GM12878 (cell line): ENCODE measurements at regions not wholly inside any gene's neighbourhood (a gene's known extent, or its start where the extent isn't known, plus 50 kb on each side); places are given as distances from the start of the nearest gene placed in this dataset.

Experiments
- BMI1 ChIP-seq: fragments of 450-650 bp; IDR thresholded peaks from 2 replicates; pipeline ENCODE4 v1.6.1; 2016; ENCODE audit warnings: mild to moderate bottlenecking, moderate library complexity, borderline replicate concordance
- CBFB ChIP-seq: IDR thresholded peaks from 2 replicates; pipeline ENCODE4 v1.6.1; 2016; ENCODE audit warnings: antibody characterized with exemption, low read depth
- NRF1 ChIP-seq: conservative IDR thresholded peaks from 2 replicates; pipeline ENCODE4 v1.6.1; 2011; ENCODE audit warnings: mild to moderate bottlenecking, low read depth, low read length, improper control_type of control experiment
- POLR2AphosphoS2 ChIP-seq: IDR thresholded peaks from 2 replicates; pipeline ENCODE4 v1.6.1; 2011; ENCODE audit warnings: low read depth, mild to moderate bottlenecking, low read length, improper control_type of control experiment, moderate library complexity
- RCOR1 ChIP-seq: conservative IDR thresholded peaks from 2 replicates; pipeline ENCODE4 v1.6.1; 2012; ENCODE audit warnings: low read depth, low read length, improper control_type of control experiment
- WRNIP1 ChIP-seq: IDR thresholded peaks from 2 replicates; pipeline ENCODE4 v1.6.1; 2011; ENCODE audit warnings: low read depth, low read length, improper control_type of control experiment, borderline replicate concordance
- ZSCAN29 ChIP-seq: fragments of 450-650 bp; IDR thresholded peaks from 2 replicates; pipeline ENCODE4 v1.6.1; 2017; ENCODE audit warnings: mild to moderate bottlenecking, moderate library complexity
- TF ChIP-seq, protein P1 (sequence below): fragments of 450-650 bp; IDR thresholded peaks from 2 replicates; pipeline ENCODE4 v1.6.1; 2017; ENCODE audit warnings: low read depth, mild to moderate bottlenecking, moderate library complexity
- TF ChIP-seq, protein P2 (sequence below): IDR thresholded peaks from 2 replicates; pipeline ENCODE4 v1.6.1; 2012; ENCODE audit warnings: mild to moderate bottlenecking, low read depth, low read length

DNA sequence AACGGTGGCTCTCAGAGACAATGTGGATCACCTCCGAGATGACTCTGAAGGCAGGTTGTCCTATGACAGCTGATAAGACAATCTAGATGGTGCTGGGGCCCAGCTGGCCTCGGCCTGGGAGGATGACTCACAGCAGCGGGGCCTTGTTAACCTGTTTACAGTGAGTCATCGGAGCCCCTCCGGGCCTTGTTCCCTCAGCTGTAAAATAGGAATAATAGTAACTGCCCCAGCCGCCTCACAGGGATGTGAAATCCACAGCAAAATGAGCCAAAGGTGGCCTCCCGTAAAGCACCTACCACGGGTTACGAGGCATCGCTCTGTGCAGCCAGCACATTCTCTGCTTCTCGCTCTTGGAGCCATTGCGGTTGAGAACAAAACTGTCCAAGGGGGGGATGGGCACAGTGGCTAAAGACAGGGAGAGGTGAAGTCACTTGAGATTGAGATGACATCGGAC, 88.6 kb upstream of the RASGRF1 start (continued):
- TF ChIP-seq NRF1 = no peak
- TF ChIP-seq, protein P1, sequence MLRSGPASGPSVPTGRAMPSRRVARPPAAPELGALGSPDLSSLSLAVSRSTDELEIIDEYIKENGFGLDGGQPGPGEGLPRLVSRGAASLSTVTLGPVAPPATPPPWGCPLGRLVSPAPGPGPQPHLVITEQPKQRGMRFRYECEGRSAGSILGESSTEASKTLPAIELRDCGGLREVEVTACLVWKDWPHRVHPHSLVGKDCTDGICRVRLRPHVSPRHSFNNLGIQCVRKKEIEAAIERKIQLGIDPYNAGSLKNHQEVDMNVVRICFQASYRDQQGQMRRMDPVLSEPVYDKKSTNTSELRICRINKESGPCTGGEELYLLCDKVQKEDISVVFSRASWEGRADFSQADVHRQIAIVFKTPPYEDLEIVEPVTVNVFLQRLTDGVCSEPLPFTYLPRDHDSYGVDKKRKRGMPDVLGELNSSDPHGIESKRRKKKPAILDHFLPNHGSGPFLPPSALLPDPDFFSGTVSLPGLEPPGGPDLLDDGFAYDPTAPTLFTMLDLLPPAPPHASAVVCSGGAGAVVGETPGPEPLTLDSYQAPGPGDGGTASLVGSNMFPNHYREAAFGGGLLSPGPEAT = no peak
- TF ChIP-seq ZSCAN29 = no peak
- TF ChIP-seq POLR2AphosphoS2 = no peak
- no peak for TF ChIP-seq WRNIP1
- no peak for TF ChIP-seq CBFB
- TF ChIP-seq, protein P2, sequence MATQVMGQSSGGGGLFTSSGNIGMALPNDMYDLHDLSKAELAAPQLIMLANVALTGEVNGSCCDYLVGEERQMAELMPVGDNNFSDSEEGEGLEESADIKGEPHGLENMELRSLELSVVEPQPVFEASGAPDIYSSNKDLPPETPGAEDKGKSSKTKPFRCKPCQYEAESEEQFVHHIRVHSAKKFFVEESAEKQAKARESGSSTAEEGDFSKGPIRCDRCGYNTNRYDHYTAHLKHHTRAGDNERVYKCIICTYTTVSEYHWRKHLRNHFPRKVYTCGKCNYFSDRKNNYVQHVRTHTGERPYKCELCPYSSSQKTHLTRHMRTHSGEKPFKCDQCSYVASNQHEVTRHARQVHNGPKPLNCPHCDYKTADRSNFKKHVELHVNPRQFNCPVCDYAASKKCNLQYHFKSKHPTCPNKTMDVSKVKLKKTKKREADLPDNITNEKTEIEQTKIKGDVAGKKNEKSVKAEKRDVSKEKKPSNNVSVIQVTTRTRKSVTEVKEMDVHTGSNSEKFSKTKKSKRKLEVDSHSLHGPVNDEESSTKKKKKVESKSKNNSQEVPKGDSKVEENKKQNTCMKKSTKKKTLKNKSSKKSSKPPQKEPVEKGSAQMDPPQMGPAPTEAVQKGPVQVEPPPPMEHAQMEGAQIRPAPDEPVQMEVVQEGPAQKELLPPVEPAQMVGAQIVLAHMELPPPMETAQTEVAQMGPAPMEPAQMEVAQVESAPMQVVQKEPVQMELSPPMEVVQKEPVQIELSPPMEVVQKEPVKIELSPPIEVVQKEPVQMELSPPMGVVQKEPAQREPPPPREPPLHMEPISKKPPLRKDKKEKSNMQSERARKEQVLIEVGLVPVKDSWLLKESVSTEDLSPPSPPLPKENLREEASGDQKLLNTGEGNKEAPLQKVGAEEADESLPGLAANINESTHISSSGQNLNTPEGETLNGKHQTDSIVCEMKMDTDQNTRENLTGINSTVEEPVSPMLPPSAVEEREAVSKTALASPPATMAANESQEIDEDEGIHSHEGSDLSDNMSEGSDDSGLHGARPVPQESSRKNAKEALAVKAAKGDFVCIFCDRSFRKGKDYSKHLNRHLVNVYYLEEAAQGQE = no peak
- TF ChIP-seq BMI1 = no peak
- no peak for TF ChIP-seq RCOR1
- TF ChIP-seq, all 136 proteins: peak for 0
